Type B pancreatic cell (in vitro differentiated cells): ENCODE measurements at regions not wholly inside any gene's neighbourhood (a gene's known extent, or its start where the extent isn't known, plus 50 kb on each side); places are given as distances from the start of the nearest gene placed in this dataset.

ENCODE experiments used
- DNase-seq: peaks from one replicate; pipeline ENCODE4 v3.0.0; 2021; ENCODE audit warnings: mixed read lengths; ENCODE audit not compliant: unreplicated experiment; ENCODE audit errors: extremely low spot score
- H3K27ac Mint-ChIP-seq: 2 replicates; pipeline ENCODE4 v1.8.0; 2021; ENCODE audit warnings: mild to moderate bottlenecking, mixed read lengths
- H3K27me3 Mint-ChIP-seq: 2 replicates; pipeline ENCODE4 v1.8.0; 2021; ENCODE audit warnings: mixed read lengths
- H3K36me3 Mint-ChIP-seq: 2 replicates; pipeline ENCODE4 v1.8.0; 2021; ENCODE audit warnings: mixed read lengths
- H3K4me1 Mint-ChIP-seq: one replicate; pipeline ENCODE4 v1.8.0; 2021; ENCODE audit warnings: mixed read lengths; ENCODE audit not compliant: unreplicated experiment
- H3K4me3 Mint-ChIP-seq: 2 replicates; pipeline ENCODE4 v1.8.0; 2021; ENCODE audit warnings: mild to moderate bottlenecking, mixed read lengths
- H3K9me3 Mint-ChIP-seq: 2 replicates; pipeline ENCODE4 v1.8.0; 2021; ENCODE audit warnings: mixed read lengths
- CTCF ChIP-seq: fragments of 200-600 bp; sonication (generic); conservative IDR thresholded peaks from 2 replicates; pipeline ENCODE4 v1.5.0; 2021; ENCODE audit warnings: antibody characterized with exemption, mild to moderate bottlenecking

DNA sequence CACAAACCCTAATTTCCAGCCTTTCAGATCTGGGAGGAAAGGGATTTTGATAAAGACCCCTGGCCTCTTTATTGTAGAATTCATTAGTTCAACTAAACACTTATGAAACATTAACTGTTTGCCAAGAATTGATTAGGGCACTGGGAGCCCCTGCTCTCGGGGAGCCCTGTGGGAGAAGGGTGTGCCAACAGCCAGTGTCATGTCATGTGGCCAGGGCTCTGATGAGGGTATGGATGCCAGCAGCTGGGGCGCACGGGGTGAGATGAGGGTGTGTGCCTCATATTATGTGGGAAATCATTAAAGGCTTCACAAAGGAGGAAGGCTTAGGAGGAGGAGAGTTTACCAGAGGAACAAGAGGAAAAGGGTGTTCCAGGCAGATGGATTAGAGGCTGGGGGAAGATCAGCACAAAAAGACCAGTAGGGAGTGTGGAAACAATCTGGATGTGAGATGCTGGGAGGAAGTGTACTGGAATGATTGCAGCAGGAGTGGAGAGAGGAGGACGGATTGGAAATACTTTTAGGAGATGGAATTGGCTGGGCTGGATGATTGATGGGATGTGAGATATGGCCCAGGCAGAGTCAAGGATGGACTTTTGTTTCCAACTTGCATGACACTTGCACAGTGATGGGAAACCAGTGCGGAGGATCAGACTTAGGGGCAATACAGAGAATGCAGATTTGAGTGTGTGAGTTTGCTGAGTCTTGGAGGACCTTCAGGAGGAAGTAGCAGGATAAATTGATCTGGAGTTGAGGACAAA is 137.8 kb downstream of the CSNK2A3 start:
- H3K27me3 Mint-ChIP-seq, result peaks cover 20% of the 10 kb centered on the region
- H3K9me3 Mint-ChIP-seq, result no peaks in the 10 kb centered on the region
- no peak for TF ChIP-seq CTCF
- H3K27ac Mint-ChIP-seq, result peak overlapping the region; percentile 10
- no peaks in the 10 kb centered on the region for H3K36me3 Mint-ChIP-seq
- no peak overlapping the region for H3K4me3 Mint-ChIP-seq
- H3K4me1 Mint-ChIP-seq, result peaks cover 5% of the 10 kb centered on the region
- no peak for DNase-seq

DNA sequence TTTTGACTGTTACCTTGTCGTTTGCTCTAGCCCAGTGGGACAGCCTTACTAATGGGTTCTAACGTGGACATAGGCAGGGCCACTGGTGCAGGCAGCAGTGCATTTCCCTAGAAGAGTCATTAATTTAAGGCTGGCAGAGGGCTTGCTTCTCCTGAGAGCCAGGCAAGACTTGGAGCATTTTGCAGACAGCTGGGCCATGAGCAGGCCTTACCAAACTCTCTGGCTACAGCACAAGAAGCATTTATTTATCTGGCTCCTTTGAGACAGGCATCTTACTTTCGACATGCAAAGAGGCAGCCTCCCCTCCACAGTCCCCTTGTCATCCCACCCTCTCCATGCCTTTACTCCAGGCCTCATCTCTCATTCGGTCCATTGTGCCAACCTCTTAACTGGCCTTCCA is 139.9 kb downstream of the CSNK2A3 start:
- Mint-ChIP-seq H3K27ac (no peak overlapping the region), H3K27me3 (peaks cover 22% of the 10 kb centered on the region), H3K4me3 (no peak overlapping the region), H3K9me3 (no peaks in the 10 kb centered on the region), H3K36me3 (no peaks in the 10 kb centered on the region), H3K4me1 (peaks cover under 1% of the 10 kb centered on the region)
- no peak for DNase-seq
- TF ChIP-seq CTCF, result no peak

- no peak for DNase-seq
- Mint-ChIP-seq H3K9me3 (no peaks in the 10 kb centered on the region), H3K4me1 (no peaks in the 10 kb centered on the region), H3K27ac (no peak overlapping the region), H3K36me3 (no peaks in the 10 kb centered on the region), H3K4me3 (no peak overlapping the region), H3K27me3 (peaks cover 26% of the 10 kb centered on the region)
- TF ChIP-seq CTCF, result no peak
Observed at GRCh38 chr11:11211888-11212287, 141.2 kb downstream of the CSNK2A3 start.

GRCh38 chr11:11211186-11211585 is 141.9 kb downstream of the CSNK2A3 start:
- DNase-seq, result no peak
- H3K4me1 Mint-ChIP-seq, result no peaks in the 10 kb centered on the region
- no peaks in the 10 kb centered on the region for H3K9me3 Mint-ChIP-seq
- H3K27me3 Mint-ChIP-seq, result peaks cover 26% of the 10 kb centered on the region
- no peak for TF ChIP-seq CTCF
- no peaks in the 10 kb centered on the region for H3K36me3 Mint-ChIP-seq
- H3K27ac Mint-ChIP-seq, result no peak overlapping the region
- H3K4me3 Mint-ChIP-seq, result no peak overlapping the region

DNA sequence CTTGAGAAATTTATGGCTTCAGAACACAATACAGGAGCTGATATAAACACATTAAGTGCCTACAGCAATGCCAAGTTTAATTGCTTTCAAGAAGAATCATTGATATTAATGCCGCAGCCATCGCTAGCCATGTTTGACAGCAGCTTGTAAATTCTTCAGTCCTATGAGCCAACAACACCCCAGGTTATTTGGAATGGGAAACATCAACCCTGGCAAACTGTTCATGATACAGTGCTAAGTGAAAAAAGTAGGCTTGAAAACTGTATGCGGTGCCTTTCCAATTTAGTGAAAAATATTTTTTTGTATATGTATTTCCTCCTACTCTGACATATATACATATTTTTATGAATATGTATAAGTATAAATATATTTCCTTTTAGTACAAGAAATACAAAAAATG is 142.6 kb downstream of the CSNK2A3 start:
- Mint-ChIP-seq H3K27ac (no peak overlapping the region), H3K9me3 (no peaks in the 10 kb centered on the region), H3K4me1 (no peaks in the 10 kb centered on the region), H3K36me3 (no peaks in the 10 kb centered on the region), H3K4me3 (no peak overlapping the region), H3K27me3 (peaks cover 25% of the 10 kb centered on the region)
- TF ChIP-seq CTCF, result no peak
- DNase-seq, result no peak
